OCI-LY3 (cell line): ENCODE measurements at regions not wholly inside any gene's neighbourhood (a gene's known extent, or its start where the extent isn't known, plus 50 kb on each side); places are given as distances from the start of the nearest gene placed in this dataset.

Experiments used
- H2AFZ ChIP-seq: fragments of 200-600, 300-600 bp; shearing (Covaris generic); 2 replicates; pipeline ENCODE4 v1.6.0; 2014; ENCODE audit warnings: antibody characterized with exemption, low read depth, low read length
- H3K27ac ChIP-seq: fragments of 200-600, 300-600 bp; sonication (generic); 2 replicates; pipeline ENCODE4 v1.5.1; 2014; ENCODE audit warnings: mild to moderate bottlenecking, low read length, moderate library complexity, mixed read lengths
- H3K27me3 ChIP-seq: fragments of 200-600, 300-600 bp; sonication (generic); 2 replicates; pipeline ENCODE4 v1.6.1; 2014; ENCODE audit warnings: low read depth, low read length, mixed read lengths
- H3K36me3 ChIP-seq: fragments of 200-600, 300-600 bp; sonication (generic); replicated peaks from 2 replicates; pipeline ENCODE3; 2014; ENCODE audit warnings: low read depth, low read length, mixed read lengths
- H3K4me1 ChIP-seq: fragments of 300-600, 200-600 bp; sonication (generic); 2 replicates; pipeline ENCODE4 v1.6.1; 2014; ENCODE audit warnings: low read length, mixed read lengths
- H3K4me2 ChIP-seq: fragments of 200-600, 300-600 bp; sonication (generic); 2 replicates; pipeline ENCODE4 v1.6.1; 2014; ENCODE audit warnings: low read length, mixed read lengths
- H3K4me3 ChIP-seq: fragments of 300-600, 200-600 bp; sonication (generic); 2 replicates; pipeline ENCODE4 v1.5.1; 2014; ENCODE audit warnings: antibody characterized with exemption, mild to moderate bottlenecking, low read length, moderate library complexity
- H3K79me2 ChIP-seq: fragments of 300-600, 200-600 bp; shearing (Covaris generic); 2 replicates; pipeline ENCODE4 v1.6.1; 2014; ENCODE audit warnings: mild to moderate bottlenecking, low read length, mixed read lengths
- H3K9ac ChIP-seq: fragments of 300-600, 200-600 bp; shearing (Covaris generic); 2 replicates; pipeline ENCODE4 v1.6.0; 2014; ENCODE audit warnings: mild to moderate bottlenecking, low read length, moderate library complexity
- H3K9me3 ChIP-seq: fragments of 200-600, 300-600 bp; shearing (Covaris generic); 2 replicates; pipeline ENCODE4 v1.6.1; 2014; ENCODE audit warnings: low read length, mixed read lengths; ENCODE audit not compliant: insufficient read depth
- H4K20me1 ChIP-seq: fragments of 200-600, 300-600 bp; sonication (generic); 2 replicates; pipeline ENCODE4 v1.6.1; 2016; ENCODE audit warnings: low read length, mixed read lengths; ENCODE audit not compliant: insufficient read depth
- EZH2phosphoT487 ChIP-seq: fragments of 200-600 bp; shearing (Covaris generic); IDR thresholded peaks from 2 replicates; pipeline ENCODE4 v1.6.1; 2018; ENCODE audit warnings: antibody characterized with exemption, mixed run types, low read depth
- TF ChIP-seq, protein P1 (sequence below): fragments of 200-600, 300-600 bp; sonication (generic); IDR thresholded peaks from 2 replicates; pipeline ENCODE4 v1.5.1; 2014; ENCODE audit warnings: antibody characterized with exemption, low read length, low read depth

DNA sequence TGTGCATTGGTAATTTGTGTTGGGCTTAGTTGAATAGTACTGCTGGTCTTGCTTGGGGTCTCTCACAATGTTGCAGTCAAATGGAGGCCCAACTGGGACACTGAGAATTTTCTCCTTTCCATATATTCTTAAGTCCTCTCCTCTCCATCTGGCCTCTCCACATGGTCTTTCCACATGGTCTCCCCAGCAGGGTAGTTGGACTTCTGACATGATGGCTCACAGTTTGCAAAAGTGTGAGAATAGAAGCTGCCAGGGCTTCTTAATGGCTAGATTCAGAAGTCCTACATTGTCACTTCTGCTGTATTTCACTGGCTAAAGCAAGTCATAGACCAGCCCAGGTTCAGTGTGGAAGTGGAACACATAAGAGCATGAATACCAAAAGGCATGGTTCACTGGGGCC, 318.5 kb upstream of the TNP1 start:
- Histone ChIP-seq H3K4me1 (no peaks in the 10 kb centered on the region), H3K9me3 (no peaks in the 10 kb centered on the region), H2AFZ (no peak overlapping the region), H3K79me2 (no peaks in the 10 kb centered on the region), H3K27me3 (no peaks in the 10 kb centered on the region; the same call in 1 of the 2 replicates), H4K20me1 (no peaks in the 10 kb centered on the region), H3K9ac (no peak overlapping the region), H3K4me3 (no peak overlapping the region), H3K4me2 (no peak overlapping the region), H3K36me3 (no peaks in the 10 kb centered on the region), H3K27ac (no peak overlapping the region)
- no peak for TF ChIP-seq EZH2phosphoT487
- TF ChIP-seq, protein P1, sequence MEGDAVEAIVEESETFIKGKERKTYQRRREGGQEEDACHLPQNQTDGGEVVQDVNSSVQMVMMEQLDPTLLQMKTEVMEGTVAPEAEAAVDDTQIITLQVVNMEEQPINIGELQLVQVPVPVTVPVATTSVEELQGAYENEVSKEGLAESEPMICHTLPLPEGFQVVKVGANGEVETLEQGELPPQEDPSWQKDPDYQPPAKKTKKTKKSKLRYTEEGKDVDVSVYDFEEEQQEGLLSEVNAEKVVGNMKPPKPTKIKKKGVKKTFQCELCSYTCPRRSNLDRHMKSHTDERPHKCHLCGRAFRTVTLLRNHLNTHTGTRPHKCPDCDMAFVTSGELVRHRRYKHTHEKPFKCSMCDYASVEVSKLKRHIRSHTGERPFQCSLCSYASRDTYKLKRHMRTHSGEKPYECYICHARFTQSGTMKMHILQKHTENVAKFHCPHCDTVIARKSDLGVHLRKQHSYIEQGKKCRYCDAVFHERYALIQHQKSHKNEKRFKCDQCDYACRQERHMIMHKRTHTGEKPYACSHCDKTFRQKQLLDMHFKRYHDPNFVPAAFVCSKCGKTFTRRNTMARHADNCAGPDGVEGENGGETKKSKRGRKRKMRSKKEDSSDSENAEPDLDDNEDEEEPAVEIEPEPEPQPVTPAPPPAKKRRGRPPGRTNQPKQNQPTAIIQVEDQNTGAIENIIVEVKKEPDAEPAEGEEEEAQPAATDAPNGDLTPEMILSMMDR: no peak

- H3K36me3 ChIP-seq: no peaks in the 10 kb centered on the region
Observed at GRCh38 chr2:217177720-217178119, 317.9 kb upstream of the TNP1 start.

GRCh38 chr2:217171874-217172273, 312.0 kb upstream of the TNP1 start:
- H3K27me3 ChIP-seq: 0 out of 2 replicates have a peak, but pooled peaks cover 4% of the 10 kb centered on the region
- H3K9ac ChIP-seq: no peak overlapping the region

More at GRCh38 chr2:217177720-217178119, 317.9 kb upstream of the TNP1 start:
- no peaks in the 10 kb centered on the region for H3K4me1 ChIP-seq
- H3K4me2 ChIP-seq: no peak overlapping the region
- H3K9me3 ChIP-seq: no peaks in the 10 kb centered on the region
- no peak overlapping the region for H3K9ac ChIP-seq
- TF ChIP-seq, protein P1: no peak
- TF ChIP-seq EZH2phosphoT487: no peak
- no peaks in the 10 kb centered on the region for H3K79me2 ChIP-seq
- H4K20me1 ChIP-seq: no peaks in the 10 kb centered on the region
- no peaks in the 10 kb centered on the region; the same call in 1 of the 2 replicates for H3K27me3 ChIP-seq
- H2AFZ ChIP-seq: no peak overlapping the region
- no peak overlapping the region for H3K4me3 ChIP-seq
- H3K27ac ChIP-seq: no peak overlapping the region

GRCh38 chr2:217168496-217168895, 308.6 kb upstream of the TNP1 start:
- Histone ChIP-seq H3K27me3 (peaks cover 8% of the 10 kb centered on the region; the same call in 1 of the 2 replicates), H3K4me3 (no peak overlapping the region), H3K4me1 (no peaks in the 10 kb centered on the region), H4K20me1 (no peaks in the 10 kb centered on the region), H3K27ac (no peak overlapping the region), H3K9me3 (no peaks in the 10 kb centered on the region), H3K36me3 (no peaks in the 10 kb centered on the region), H3K79me2 (no peaks in the 10 kb centered on the region), H3K9ac (no peak overlapping the region), H3K4me2 (no peak overlapping the region), H2AFZ (no peak overlapping the region)
- TF ChIP-seq, protein P1: no peak
- TF ChIP-seq EZH2phosphoT487: no peak

More at GRCh38 chr2:217171874-217172273, 312.0 kb upstream of the TNP1 start:
- Histone ChIP-seq H3K9me3 (no peaks in the 10 kb centered on the region), H3K4me1 (no peaks in the 10 kb centered on the region), H3K4me2 (no peak overlapping the region), H3K27ac (no peak overlapping the region), H4K20me1 (no peaks in the 10 kb centered on the region), H2AFZ (no peak overlapping the region), H3K79me2 (no peaks in the 10 kb centered on the region), H3K36me3 (no peaks in the 10 kb centered on the region), H3K4me3 (no peak overlapping the region)
- TF ChIP-seq, protein P1: no peak
- no peak for TF ChIP-seq EZH2phosphoT487
